HG03135 (cell line): ENCODE measurements at regions not wholly inside any gene's neighbourhood (a gene's known extent, or its start where the extent isn't known, plus 50 kb on each side); places are given as distances from the start of the nearest gene placed in this dataset.

Experiments used
- ATAC-seq: cut with Tn5 transposase; IDR thresholded peaks from one replicate; pipeline ENCODE4 v1.9.1; 2021; ENCODE audit warnings: mild to moderate bottlenecking, moderate library complexity; ENCODE audit not compliant: unreplicated experiment

- ATAC-seq = no peak
Measured at GRCh38 chr20:59376109-59376841, 75.9 kb downstream of the EDN3 start.

DNA sequence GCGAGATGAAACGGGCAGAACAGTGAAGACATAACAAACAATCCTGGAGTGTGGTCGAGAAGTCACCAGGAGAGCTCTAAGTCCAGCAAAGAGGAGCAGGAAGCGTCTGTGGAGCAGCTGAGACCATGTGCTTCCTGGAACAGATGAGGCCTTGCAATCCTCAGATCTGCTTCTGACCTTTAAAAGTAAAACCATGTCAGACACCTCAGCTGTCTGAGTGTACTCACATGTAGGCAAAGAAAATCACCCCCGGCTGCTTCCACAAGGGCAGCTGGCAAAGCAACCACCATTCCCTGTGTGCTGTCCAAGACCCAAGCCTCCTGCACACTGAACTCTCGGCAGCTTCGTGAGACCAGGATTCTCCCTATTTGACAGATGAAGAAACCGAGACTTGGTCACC, 76.6 kb downstream of the EDN3 start:
- no peak for ATAC-seq

DNA sequence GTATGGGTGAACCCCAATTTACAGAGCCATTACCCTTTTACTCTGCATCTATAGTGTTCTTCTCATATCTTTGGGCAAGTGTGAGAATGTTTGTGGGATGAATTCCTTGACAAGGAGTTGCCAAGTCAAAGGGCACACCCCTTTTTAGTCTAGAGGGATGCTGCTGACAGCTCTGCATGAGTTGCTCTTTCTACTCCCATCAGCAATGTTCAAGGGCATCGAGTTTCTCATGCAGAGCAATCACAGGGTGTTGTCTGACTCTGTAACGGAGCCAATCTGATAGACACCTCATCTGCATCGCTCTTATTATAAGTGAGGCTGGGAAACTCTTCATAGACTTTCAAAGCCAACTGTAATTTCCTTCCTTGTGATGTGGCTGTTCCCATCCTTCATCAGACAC, 77.4 kb downstream of the EDN3 start:
- ATAC-seq = no peak

GRCh38 chr20:59378396-59378795, 78.0 kb downstream of the EDN3 start:
- no peak for ATAC-seq

- no peak for ATAC-seq
Measured at GRCh38 chr20:59378966-59379365, 78.6 kb downstream of the EDN3 start.

GRCh38 chr20:59381689-59382088, 81.3 kb downstream of the EDN3 start:
- ATAC-seq = no peak

DNA sequence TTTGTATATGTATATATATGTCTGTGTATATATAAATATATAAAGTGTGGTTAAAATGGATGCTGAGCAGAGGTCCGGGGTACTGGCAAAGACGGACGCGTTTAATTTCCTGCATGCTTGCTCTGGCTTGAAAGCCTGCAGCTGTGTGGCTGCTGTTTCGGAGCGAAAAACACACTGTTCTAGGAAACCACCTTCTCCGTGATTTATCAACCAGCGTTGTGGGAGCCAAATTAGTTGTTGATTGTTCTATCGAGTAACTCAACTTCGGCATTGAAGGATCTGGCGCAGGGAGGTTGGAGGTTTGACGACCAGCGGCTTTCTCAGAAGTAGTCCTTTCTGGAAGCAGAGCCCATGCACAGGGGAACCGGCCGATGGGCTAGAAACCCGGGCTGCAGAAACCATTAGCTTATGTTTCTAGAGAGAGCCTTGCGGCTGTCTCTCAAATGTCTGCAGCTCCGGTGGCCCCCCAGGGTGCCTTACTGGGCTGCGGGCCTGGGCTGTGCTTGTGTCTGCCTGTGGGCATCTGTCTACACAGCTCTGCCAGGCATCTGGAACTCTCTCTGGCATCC, 81.8 kb downstream of the EDN3 start:
- no peak for ATAC-seq

GRCh38 chr20:59382907-59383306, 82.5 kb downstream of the EDN3 start:
- no peak for ATAC-seq

DNA sequence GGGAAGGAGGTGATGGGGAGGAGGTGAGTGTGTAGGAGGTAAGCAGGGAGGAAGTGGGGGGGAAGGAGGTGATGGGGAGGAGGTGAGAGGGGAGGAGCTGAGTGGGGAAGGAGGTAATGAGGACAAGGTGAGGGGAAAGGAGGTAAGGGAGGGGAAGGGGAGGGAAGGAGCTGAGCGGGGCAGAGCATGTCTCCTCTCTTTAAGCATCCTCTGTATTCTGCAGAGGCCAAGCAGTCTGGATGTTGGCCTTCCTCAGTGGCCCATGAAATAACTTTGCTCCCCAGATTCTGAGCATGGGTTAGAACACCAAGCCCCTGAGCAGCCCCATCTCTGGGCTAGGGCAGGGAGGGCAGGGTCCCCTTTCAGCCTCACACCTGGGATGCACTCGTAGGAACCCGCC, 84.6 kb downstream of the EDN3 start:
- no peak for ATAC-seq

- no peak for ATAC-seq
Measured at GRCh38 chr20:59385480-59385879, 85.1 kb downstream of the EDN3 start.

GRCh38 chr20:59386809-59387208, 86.4 kb downstream of the EDN3 start:
- ATAC-seq = no peak

DNA sequence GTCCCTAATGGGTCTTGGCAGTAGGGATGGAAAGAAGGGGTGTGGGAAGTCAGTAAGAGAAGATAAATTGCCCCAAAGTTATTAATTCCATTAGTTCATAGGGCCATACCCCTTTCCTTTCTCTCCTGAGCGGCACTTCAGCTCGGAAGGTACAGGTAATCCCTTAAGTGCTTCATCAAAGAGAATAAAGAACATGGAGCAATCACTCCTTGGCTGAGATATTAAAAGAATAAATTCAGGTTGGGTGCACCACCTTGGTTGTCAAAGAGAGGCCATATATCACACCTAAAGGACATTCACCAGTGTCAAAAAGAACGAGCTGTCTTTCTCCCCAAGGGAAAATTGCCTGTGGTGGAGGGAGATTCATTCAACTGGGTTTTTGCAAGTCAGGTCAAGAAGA, 87.5 kb downstream of the EDN3 start:
- no peak for ATAC-seq

DNA sequence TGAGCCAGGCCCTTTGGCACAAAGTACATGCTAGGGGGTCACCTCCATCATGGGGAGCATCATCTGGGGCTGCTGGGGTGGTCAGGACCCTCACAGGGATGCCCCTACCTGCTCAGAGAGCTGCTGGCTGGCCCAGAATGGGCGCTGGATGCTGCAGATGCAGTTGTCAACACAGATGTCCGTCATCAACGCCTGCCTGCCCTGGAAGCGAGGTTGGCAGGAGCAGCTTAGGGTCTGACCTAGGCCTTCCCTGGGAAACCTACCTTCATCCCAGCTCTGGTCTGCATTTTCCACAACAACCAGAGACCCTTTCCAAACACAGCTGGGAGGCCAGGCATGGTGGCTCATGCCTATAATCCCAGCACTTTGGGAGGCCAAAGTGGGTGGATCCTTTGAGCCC, 88.0 kb downstream of the EDN3 start:
- no peak for ATAC-seq

- ATAC-seq = no peak
Measured at GRCh38 chr20:59390437-59390836, 90.0 kb downstream of the EDN3 start.

DNA sequence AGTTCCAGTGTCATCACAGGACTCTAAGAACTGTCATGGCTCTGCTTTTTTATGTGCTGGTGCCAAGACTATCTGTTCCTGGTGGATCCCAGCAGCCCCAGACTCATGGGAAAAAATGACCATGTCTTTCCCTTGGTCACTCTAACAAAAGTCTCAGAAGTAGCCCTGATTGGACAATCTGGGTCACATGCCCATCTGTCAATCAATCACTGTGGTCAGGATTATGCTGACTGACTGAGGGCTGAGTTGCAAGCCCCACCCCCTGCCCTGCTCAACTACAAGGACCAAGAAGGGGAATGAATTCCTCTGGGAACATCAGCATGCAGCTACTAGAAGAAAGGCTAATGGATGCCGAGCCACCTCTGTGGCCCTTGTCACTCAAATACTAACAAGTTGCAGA, 91.6 kb downstream of the EDN3 start:
- ATAC-seq = no peak

DNA sequence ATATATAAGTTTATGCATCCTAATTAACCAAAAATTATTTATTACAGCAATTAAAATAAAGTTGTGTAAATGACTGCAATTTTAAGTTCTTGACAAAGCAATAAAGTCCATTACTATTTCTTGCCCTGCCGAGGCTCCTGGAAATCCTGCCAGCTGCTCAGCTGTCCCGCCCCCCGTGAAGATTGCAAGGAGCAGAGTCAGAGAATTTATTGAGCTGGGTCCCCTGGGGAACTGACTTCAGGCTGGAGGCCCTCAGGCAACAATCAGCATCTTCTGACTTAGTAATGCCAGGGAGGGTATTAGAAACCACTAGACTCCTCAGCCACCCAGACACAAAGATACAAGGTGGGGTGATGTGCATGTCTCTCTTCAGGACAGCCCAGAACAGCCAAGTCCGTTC, 92.3 kb downstream of the EDN3 start:
- no peak for ATAC-seq

GRCh38 chr20:59393142-59393541, 92.7 kb downstream of the EDN3 start:
- ATAC-seq = no peak

GRCh38 chr20:59395729-59396128, 95.3 kb downstream of the EDN3 start:
- no peak for ATAC-seq

DNA sequence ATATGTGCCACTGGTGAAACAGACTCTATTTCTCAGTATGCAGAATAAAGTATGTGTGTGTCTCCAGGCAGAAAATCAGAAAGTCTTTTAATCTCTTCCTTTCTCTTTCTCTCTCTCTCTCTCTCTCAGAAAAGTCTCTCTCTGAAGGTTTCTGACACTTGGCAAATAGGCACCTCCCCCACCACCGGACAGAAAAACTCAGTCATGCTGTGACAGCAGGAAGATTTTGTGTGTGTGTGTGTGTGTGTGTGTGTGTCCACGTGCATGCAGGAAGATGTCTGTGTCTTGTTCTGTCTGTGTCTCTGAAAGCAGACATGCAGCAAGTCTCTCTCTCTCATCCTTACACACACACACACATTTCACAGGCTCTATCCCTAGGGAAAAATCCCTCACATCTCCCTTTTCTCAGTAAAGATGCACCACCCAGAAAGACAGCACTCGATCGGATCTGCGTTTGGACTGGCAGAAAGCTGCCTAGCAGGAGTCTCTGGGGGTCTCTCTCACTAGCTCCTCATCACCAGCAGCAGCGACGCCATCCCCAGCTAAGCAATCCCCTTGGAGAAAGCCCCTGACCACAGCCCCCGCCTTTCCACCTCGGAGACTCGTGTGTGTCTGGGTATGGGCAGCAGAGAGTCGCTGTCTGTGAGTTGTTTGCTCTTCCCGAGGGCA, 98.3 kb downstream of the EDN3 start:
- no peak for ATAC-seq

DNA sequence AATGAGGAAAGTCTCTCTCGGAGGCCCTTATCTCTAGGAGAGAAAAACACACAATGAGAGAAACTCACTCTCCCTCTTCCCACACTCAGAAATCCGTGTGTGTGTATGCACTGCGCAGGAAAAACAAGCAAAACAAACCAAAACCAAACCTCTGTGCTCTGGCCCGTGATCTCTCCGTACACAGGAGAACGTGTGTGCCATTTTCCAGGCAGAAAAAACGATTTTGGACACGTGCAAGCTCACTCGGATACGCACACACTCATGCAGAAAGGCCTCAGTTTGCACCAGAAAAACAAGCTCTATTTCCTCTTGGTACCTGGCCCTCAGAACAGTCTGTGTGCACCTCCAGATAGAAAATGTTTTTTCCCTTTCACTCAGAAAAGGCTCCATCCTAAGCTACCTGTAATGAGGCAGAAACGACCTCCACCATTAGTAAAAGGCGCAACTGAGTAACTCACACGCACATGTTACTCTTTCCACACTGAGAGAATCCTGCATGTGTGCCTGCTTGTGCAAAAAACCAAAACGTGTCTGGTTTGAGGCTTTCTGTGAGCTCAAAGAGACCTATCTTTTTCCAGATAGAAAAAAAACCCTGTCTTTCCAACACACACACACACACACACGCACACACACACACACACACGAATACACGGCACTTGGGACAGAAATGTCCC, 99.2 kb downstream of the EDN3 start:
- ATAC-seq = no peak

DNA sequence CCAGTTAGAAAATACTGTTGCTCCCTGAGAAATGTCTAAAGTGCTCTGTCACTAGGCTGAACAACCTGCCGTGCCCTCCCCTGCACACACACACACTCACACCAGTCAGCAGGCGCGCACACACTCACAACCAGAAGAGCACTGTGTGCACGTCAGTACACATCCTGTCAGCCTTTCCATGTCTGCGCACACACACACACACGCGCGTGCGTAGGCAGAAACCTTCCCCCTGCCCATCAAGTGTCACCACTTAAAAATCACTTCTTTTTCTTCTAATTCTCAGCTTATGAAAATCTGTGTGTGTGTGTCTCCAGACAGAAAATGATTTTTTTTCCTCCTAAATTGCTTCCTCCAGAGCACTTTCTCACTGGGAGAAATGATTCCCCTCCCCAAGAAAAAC, 100.3 kb downstream of the EDN3 start:
- ATAC-seq = no peak

DNA sequence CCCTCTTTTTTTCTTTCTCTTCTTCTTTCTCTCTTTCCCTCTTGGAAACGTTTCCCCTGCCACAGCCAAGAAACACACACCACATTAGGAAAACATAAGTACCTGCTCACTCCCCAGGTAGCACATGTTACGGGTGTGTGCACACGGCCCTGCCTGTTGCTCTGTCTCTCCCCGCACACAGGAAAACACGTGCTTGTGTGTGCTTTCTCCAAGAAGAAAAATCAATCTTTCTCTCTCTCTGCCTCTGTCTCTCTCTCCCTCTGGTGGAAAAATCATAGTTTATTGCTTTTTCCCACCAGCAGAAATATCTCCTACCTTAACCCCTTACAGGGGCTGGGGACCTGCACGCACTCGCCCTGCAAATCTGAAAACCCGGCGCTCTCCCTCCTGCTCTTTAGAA, 102.3 kb downstream of the EDN3 start:
- ATAC-seq = no peak
